Stimulated activated CD4-positive, alpha-beta T cell treated with anti-CD3 and anti-CD28 coated beads, Interleukin-15, amount 100 ng/mL, for 24 hours (primary cell): ENCODE measurements at regions not wholly inside any gene's neighbourhood (a gene's known extent, or its start where the extent isn't known, plus 50 kb on each side); places are given as distances from the start of the nearest gene placed in this dataset.

ENCODE experiments used
- DNase-seq: peaks from one replicate; pipeline ENCODE4 v3.0.0-alpha.2; 2020

DNA sequence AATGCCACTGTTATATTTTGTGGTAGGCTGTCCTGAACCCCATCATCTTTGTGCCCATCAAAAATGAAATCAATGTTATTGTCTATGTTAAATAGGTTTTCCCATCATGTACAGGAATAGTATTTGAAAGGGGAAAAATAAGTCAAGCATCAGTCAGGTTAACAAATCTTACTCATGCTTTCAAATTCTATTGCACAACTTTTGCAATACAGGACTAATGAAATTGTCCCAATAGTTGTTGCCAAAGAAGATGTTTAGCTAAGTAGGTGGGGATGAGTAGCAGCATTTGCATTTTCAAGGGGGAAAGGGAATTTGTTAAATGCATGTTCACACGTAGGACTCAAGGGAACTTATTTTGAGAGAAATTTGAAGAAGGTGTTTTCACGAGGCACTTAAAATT, 962.1 kb downstream of the JRKL start:
- no peak for DNase-seq

DNA sequence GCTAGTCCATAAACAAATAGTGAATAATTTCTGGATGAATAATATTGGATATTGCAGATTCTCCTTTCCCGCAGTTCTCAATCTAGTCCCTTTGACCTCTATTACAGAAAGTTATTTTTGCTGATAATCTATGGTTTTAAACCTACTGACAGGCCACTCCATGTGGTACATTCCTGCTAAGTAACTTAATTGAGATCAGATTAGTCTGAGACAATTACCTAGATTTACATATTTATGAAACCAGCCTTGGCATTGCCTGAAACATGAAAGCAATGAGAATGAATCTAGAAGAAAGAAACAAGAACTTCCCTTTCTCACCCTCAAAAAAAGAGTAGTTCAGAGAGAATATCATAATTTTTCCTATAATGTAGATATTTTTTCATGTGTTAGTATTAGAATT, 964.2 kb downstream of the JRKL start:
- no peak for DNase-seq

DNA sequence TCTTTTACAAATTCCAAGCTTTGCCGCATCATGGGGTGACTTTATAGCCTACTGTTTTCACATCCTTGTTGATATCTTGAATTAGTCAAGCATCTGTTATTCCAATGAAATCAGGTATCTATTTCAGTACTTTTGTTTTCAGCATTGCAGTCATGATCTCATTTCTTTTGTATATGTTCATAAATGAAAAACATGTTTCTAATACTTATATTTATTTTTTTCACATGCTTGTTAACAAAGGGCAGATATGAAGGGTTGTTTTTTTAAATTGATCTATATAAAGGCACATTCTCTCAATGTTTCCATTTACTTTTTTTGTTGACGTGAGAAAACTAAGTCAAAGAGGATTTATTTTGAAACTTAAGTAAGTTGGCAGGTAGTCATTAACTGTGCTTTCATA, 964.8 kb downstream of the JRKL start:
- no peak for DNase-seq

DNA sequence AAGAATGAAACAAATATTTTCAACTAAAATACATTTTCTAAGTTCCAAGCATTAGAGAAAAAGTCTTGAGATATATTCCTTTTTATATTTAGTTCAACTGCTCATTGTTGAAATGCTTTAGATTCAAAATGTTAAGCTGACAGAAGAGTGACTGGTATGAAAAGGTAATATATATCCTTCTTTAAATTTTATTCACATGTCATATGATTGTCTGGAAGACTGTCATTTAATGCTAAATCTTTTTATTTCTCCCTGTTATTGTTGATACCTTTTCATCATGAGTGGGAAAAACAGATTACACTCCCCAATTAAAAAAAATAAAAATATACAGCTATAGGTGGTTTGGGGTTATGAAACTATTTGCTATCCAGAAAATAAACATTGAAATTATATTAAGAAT, 965.4 kb downstream of the JRKL start:
- no peak for DNase-seq

DNA sequence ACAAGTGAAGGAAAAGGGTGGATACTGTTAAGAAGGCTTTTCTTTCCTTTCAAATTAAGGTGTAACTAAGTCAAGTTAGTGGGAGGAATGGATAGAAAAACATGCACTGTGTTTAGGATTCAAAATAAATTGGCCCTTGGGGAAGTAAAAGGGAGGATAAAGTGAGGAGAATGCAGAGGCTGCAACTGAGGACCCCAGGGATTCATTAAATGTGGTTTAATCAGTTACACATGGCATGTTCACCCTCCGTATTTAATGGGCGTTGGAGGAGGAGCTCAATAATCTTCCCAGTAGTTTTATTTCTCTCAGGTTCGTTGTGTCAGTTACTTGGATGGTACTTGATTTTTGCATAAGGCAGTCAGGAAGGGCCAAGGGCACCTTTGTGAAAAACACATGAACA, 966.3 kb downstream of the JRKL start:
- no peak for DNase-seq

DNA sequence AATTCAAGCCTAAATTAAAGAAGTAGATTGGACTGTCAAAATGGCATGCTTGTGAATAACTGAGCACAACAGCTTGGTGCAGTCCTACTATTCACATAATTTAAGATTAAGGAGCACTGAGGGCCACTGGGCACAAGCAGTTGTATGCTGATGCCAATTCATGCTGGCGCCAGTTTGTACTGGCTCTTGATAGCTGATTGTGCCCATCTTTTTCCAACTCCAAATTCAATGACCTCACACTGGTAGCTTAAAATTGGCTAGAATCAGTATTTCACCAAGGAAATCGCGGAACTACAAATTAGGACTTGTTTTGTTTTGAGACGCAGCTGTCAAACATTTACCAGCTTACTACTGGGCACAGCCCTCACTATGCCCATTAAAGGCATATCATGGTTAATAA, 969.2 kb downstream of the JRKL start:
- DNase-seq, result no peak

DNA sequence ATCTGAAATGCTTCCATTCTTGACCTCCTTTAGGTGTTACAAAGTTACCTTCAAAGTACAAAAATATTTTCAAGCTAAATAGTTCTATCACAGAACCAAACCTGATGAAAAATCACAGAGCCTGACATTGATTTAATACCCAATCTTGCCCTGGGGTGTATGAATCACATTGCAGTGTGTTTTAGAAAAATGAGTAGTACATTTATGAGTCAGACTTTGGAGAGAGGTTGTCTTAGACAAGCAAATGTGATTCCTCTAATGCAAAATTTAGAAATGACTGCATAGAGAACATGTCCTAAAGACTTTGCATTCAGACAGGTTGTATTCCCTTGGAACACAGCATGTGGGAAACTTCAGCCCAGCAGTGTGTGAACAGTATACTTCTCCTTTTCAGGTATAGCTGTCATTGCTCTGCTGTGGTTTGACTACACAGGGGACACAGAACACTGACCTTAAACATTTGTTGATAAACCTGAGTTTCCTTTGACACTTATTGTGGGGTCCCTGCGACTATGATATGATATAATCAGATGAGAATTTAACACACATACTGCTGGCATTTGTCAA, 972.1 kb downstream of the JRKL start:
- DNase-seq, result no peak

DNA sequence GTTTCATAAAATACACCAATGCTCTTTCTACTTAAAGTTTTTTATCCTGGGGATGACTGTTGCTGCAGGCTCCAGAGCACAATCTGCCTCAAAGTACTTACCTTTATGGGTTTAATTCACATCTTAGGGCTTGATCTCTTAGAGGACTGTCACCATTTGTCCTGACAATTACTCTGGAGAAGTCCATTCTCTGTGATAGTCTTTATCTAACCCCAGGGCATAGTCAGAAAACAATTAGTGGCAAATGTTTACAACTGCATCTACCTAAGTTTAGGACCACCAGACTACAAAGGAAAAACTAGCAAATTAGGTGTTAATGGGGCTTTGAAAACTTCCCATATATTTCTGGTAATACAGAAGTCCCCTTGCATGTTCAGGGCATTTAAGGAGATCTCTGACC, 973.5 kb downstream of the JRKL start:
- no peak for DNase-seq

DNA sequence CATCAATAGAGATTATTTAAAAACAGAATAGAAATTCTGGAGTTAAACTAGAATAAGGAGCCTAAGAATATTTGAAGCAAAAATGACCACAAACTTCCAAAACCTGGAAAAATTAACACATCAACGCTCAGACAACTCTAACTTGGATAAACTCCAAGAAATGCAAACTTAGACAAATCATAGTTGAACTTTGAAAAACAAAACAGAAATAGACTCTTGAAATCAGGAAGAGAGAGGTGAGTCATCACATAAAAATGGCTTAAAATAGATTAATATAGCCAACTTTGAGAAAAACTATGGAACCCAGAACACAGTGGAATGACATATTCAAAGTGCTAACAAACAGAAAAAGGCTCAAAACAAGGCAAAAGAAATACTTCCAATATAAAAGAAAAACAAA, 974.2 kb downstream of the JRKL start:
- no peak for DNase-seq

DNA sequence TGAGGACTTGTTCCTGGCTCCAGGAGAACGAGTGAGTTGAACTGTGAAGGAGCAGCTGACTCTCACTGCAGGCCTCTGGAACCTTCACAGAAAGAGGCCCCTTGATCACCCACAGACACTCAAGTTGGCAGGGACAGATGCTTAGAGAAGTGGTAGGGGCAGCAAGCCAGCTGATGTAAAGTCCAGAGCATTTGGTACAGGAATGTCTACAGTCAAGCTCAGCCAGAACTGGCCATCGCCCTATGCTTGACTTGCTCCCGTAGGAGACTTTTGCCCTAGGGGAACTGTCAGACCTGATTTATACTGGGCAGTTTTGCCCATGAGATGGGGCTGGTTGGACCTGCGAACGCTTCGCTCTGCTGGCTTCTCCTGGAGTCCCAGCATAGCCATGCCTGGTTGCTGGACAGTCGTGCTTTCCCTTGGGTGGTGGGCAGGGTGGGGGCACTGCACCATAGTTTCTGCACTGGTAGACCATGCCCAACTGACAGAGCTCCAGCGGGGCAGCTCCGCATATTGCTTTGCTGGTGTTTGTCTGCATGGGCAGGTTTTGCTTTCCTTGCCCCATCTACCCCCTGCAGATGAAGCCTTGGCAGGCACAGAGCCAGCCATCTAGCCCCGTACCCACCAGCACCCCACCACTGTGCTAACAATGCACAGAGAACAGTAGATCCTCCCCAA, 977.7 kb downstream of the JRKL start:
- DNase-seq, result no peak

DNA sequence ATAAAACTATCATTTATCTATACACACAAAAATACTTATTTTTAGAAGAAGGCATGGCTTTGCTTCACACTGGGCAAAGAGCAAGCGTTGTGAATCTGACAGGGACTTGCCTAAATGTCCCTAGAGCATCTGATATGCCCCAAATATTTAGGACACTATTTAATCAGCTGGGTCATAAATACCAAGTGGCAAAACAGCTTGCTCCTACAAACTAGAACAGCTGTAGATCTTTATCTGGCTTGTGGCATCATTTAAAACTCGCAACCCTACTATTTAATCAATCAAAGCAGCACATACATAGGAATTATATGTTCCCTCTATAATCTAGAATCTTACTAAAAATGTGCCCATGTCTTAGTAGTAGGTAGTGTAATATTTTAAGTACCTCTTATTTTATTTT, 999.5 kb downstream of the JRKL start:
- DNase-seq, result no peak

DNA sequence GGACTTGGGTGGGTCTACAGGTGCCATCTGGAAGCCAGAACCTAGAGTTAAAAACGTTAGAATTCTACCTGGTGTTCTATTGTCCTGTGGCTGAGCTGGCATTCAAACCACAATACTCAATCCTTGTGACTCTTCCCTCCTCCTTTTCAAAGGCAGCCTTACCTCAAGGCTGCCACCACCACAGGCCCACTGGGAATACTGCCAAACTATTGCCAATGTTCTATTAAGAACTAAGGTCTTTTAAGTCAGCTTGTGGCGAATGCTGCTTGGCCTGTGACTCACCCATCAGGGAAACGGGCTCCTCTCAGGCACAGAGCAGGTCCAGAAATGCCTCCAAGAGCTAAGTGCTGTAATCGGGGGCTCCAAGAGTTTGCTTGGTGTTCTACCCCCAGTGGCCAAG, 1008.4 kb downstream of the JRKL start:
- DNase-seq, result no peak

DNA sequence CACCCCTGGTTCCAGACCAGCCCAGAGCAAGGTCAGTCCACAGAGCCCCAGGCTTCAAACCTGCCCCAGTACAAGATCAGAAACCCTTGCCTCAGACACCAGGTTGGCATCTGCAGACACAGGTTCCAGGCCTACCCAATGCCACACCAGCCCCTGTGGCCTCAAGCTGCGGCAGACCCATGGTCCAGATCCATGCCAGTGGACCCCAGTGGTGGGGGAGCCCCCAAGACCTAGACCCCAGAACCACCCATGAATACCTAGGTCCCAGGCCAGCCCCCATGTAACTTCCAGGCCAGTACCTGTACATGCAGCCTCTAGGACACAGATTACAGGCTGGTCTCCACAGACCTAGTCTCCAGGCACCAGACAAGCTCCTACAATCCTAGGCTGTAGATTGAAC, 1019.3 kb downstream of the JRKL start:
- DNase-seq, result no peak

DNA sequence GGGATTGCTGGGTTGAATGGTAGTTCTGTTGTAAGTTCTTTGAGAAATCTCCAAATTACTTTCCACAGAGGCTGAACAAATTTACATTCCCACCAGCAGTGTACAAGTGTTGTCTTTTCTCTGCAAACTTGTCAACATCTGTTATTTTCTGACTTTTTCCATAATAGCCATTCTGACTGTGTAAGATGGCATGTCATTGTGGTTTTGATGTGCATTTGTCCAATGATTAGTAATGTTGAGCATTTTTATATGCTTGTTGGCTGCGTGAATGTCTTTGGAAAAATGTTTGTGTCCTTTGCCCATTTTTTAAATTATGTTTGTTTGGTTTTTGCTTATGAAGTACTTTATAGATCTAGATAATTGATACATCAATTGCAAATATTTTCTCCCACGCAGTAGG, 1025.0 kb downstream of the JRKL start:
- DNase-seq, result no peak

DNA sequence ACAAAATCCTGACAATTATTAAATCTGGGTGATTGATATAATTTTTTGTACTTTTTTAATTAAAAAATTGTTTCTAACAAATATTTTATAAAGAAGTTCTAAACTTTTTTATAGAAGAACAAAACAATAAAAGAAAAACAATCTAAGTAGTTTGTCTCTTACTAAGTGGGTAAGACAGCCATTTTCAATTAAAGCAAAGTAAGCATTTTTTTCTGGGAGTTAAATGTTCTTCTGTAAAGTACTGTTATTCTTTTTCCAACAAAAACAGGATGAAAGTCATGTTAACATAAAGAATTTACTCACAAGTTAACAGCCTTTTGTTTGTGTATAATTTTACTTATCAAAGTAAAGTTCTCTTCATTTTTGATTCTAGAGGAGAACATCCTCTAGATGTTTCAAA, 1029.9 kb downstream of the JRKL start:
- DNase-seq, result no peak

DNA sequence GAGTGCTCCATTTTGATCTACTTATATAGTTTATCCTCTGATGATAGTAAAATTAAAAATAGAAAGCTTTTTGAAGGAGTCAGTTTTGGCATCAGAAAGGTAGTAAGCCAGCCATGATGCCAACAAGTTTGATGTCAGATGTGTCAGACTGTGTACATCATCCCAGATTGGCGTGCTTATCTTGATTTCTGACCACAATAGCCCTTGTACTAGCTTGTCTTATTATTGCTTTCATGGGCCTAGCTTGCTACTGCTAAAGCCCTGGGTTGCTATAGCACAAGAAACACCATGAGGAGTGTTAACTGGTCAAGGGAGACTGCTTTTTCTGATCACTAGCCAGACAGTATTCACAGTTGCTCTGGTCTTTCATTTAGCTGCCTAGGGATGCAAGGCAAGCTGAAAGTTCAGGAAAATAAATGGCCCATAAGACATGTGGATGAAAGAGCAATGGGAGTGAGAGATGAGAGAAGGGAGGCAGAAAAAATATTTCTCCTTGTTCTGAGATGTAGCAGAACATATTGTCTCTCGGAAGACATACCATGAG, 1038.5 kb downstream of the JRKL start:
- DNase-seq, result no peak

DNA sequence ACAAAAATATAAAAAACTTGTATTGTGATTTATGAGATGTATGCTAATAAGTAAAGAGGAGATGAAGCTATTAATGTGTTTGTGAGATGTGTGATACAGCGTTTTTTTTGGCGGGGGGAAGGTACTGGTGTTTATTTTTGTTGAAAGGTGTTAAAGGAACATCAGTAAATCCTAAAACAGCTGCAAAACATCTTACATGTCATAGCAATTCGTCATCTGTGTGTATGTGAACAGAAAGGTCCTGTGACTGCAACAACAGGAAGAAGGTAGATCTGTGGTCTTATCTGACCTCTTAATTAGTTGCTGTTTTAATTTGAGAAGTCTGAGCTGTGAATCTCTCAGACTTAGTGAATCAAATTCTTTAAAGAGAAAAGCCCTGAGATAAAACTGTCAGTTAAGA, 1041.1 kb downstream of the JRKL start:
- DNase-seq, result no peak

DNA sequence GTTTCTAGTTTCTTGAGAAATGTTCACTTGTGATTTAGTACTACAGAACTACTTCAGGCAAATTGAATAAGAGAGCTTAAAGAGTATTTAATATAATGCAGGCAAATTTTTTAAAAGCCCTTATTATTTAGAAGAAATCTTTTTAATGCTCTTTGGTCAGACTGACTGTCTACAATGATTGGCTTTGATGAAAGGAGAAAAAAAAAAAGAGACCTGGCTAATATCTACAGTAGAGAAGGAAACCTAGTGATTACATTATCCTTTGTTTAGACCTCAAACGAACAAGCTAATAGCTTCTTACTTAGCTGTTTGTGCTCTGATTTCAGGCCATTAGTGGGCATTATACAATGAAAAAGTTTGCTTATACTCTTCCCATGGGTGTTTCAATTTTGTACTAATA, 1043.1 kb downstream of the JRKL start:
- no peak for DNase-seq

DNA sequence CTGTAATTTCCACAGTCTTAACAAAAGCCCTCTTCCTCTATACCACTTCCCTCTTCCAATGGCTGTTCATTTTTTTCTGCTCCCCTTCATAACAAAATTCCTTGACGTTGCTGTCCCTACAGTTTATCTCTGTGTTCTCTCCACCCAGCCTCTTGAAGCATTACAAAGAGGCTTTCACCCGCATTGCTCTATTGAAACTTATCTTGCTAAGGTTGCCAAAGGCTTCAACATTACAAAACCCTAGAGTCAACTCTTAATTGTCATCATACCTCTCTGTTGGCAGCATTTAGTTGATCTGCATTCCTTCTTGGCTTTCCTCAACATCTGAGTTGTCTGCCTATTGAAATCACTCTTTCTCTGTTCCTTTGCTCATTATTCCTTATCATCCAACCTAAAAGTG, 1055.7 kb downstream of the JRKL start:
- DNase-seq, result no peak

DNA sequence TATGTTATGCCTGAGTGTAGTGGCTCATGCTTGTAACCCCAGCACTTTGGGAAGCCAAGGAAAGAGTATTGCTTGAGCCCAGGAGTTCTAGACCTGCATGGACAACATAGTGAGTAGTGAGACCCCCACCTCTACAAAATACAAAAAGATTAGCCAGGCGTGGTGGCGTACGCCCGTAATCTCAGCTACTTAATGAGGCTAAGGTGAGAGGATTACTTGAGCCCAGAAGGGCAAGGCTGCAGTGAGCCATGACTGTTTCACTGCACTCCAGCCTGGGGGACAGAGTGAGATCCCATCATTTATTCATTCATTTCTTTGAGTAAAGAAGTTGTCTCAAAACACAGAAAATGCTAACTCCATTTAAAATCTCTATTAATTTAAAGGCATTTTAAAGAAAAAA, 1061.6 kb downstream of the JRKL start:
- DNase-seq, result no peak

DNA sequence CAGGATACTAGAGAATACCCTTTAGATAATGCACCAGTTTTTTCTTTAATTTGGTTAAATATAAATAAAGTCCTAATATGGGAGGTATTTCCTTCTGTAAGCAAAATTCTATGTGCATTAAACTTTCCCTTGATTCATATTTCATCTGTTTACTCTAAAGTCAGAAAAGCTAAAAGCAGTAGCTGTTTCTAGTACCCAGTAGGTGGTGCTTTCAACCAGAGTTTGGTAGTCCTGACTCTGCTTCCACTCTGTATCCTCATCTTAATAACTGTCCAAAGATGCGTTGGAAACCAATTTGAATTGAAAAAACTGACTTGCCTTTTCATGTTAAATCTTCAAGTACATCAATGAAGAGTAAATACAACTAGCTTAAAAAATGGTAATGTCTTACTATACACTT, 1065.2 kb downstream of the JRKL start:
- no peak for DNase-seq

DNA sequence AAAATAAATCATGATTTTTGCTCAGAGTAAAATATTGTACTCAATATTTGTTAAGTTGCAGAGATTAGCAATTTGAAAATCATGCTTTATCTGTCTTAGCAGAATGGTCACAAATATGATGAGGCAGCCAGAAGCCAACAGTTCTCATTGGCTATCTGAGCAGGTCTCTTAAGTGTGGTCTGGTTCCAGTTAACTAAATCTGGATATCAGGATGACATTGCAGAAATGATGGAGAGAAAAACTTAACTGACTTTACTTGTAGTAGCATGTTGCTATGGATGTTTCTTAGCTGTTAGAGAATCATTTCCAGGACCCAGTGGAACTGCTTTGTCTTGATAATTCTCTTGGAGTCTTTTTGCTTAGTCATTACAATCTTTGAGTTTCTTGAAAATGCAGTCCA, 1070.3 kb downstream of the JRKL start:
- DNase-seq, result no peak

DNA sequence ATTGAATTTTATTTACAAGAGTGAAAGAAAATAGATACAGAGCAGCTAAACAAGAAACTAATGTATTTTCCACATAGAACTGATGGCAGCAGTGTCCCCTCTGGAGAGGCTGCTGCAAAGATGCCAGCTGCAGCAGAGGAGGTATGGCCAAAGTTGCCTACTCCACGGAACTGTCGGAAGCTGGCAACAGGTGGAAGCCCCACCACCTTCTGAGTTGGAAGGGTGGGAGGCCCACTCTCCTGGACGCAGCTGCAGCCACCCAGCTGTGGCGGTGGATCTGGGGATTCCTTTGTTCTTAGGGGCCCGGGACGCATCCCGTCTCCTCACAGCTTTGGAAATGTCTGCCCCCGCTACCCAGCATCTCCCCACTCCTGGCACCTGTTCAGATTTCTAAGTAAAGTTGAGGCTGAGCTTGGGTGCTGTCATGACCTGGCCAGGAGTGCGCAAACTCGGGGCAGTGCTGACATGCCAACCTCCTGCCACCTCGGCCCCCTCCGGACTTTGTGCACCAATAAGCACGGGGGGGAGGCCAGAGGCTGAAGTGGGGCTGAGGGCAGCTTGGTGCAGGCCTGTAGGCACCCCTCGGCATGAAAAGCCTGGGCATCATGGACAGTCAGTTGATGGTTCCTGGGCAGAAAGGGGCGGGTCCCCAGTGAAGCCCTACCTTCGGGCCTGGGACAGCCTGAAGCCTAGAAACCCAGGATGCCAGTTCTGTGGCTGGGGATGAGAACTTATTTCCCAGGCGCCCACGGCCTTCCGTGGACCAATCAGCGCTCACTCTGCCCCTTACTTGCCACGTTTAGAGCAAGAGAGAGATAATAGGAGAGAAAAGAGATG, 1071.4 kb downstream of the JRKL start:
- no peak for DNase-seq

DNA sequence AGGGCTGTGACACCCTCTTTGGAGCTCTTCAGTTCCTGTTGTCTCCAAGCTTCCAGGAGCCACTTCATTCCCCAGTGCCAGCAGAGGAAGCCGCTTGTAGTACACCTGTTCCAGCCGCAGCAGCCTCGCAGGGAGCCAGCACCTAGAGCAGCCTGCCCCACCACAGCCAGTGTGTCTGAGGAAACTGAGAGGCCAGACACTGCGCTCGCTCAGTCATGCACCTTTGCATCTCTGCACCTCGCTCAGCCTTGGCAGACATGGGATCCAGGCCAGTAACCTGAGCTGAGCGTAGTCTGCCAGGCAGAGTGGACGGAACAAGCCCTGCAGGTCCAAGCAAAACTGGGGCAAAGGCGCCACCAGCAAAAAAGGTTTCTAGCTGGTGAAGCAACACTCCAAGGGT, 1072.1 kb downstream of the JRKL start:
- DNase-seq, result no peak
